ENCODE measurements at regions not wholly inside any gene's neighbourhood (a gene's known extent, or its start where the extent isn't known, plus 50 kb on each side); places are given as distances from the start of the nearest gene placed in this dataset.

- DNase-seq: no peak
These were observed 61.1 kb upstream of the IQSEC1 start for GRCh38 chr3:13134166-13134878.

DNA sequence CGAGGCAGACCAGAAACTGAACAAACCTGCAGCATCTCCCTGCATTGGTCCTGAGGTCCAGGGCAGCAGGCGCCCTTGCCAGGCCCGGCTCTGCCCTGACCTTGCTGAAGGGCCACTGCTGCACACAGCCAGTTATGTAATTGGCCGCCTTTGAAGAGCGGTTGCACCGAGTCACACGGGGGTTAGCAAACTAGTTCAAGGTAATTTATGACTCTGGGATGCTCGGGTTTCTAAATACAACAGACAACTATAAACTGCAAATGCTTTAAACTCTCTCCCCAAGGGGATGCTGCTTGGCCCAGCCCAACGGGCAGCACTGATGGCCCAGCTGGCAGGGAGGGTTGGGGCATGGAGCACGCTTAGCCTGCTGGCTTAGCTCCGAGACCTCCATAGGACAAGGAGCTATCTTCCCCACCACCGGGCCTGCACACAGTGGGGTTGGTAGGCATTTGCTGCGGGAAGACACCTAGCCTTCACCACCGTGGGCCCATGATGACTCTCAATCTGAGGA lies 60.3 kb upstream of the IQSEC1 start:
- DNase-seq: no peak

GRCh38 chr3:13132731-13133410 lies 59.6 kb upstream of the IQSEC1 start:
- no peak for DNase-seq

DNA sequence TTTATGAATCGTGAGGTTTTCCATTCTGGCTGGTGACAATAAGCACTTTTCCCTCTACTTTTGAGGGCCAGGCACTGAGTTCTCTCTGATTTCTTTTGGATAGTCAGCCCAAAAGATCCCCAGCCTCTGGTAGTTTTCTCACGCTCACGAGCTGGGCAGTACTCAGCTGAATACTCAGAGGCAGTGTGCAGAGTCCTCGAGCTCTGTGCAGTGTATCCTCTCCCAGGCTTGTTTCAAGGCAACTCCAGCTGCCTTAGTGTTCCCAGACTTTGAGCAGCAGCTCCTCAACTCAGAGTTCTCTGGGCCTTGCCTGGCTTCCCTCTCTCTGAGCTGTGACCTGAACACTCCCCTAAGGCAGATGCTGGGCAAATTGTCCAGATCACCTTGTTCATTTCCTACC lies 59.1 kb upstream of the IQSEC1 start:
- no peak for DNase-seq

- DNase-seq: no peak
These were observed 57.4 kb upstream of the IQSEC1 start for GRCh38 chr3:13130464-13131193.

DNA sequence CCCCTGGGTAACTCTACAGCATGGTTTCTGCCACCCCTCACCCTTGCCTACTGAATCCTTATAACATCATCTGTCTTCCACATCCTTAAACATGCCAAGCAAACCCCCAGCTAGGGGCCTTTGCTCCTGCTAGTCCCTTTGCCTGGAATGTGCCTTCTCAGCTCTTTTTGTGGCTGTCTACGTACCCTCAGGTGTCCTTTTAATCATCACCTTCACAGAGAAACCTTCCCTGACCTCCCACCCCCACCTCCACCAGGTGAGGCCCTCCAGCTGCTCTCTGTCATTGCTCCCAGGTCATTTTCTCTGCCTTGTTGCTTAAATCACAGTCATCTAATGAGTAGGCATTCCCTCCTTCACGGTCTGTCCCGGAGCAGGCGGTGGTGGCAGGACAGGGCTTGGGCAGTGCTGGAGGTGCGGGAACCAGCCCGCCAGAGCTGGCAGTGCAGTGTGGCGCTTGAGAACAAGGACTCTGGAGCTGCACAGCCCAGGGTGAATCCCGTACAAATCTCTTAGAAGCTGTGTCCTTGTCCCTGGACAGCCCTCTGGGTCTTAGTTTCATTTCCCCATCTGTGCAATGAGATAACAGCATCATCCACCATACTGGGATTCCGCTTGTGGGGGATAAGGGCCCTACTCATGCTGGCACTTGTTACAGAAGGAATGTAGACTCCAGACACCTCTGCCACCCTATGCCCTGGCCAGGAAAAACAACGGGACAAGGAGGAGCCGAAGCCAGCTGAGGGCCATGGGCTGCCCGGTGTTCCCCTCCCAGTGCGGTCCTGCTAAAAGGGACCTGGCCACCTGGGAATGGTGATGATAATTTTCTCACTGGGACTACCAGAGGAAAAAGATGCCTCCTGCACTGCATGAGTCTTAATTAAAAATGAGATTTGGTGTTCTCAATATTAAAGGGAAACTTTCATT lies 52.1 kb upstream of the IQSEC1 start:
- DNase-seq: no peak

DNA sequence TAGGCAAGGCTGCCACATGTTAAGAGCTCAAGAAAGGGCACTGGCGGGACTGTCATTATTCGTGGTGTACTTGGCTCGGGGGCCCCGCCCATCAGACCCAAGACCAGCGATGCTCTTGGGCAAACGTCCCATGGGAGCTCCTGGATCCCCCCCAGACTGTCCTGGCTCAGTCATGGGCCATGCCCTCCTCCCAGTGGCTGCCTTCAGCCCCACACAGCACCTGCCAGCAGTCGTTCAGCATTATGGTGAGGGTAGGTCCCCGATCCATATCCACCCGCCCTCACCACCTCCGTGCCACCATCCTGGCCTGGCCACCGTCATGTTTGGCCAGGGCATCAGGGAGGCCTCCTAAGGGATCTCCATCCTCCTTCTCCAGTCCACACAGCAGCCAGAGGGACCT lies 51.4 kb upstream of the IQSEC1 start:
- DNase-seq: no peak

- DNase-seq: no peak
These were observed 50.5 kb upstream of the IQSEC1 start for GRCh38 chr3:13123765-13124164.

DNA sequence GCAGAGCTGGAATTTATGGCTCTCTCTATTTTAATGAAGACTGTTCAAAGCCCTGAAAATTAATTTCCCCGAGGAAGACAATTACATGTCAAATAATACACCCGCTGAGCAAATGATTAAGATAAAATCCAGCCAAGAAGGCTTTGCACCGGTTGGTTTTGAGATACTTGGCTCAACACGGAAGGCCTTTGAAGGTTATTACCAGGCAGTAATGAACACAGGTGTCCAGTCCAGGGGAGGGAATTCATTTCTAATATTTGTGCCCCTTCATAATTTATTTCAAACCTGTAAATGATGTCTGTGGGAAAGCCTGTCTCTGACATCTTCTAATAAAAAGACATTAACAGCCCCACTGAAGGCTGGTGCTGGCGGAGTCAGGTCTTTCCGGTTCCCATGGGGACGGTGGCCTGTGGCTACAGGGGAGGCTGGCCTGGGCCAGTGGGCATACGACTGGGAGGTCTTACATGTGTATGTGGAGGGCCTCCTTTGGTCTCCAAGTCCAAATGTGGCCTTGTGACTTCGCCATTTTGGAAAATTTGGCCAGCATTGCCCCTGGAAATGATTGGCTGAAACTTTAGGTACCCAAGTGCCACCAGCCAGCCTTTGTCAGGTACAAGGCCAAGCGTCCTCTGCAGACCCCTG lies 49.9 kb upstream of the IQSEC1 start:
- no peak for DNase-seq
